ENCODE measurements at regions not wholly inside any gene's neighbourhood (a gene's known extent, or its start where the extent isn't known, plus 50 kb on each side); places are given as distances from the start of the nearest gene placed in this dataset.

- ATAC-seq (peak; percentile 85), DNase-seq (peak in 3 of 4 donors; percentile 29 to 74 (median 66))
- Histone ChIP-seq H3K4me1 (peaks cover 0 to 8% of the 10 kb centered on the region in 2 donors), H3K36me3 (no peaks in the 10 kb centered on the region), H3K4me3 (no peak overlapping the region), H3K27ac (peak overlapping the region; percentile 57 to 73), H3K27me3 (no peaks in the 10 kb centered on the region), H3K9me3 (no peaks in the 10 kb centered on the region)
- no peak for TF ChIP-seq CTCF (IDR thresholded peaks at IDR 0.05)
- intact Hi-C loops (cut with DNase I) = no loop called here
Measured at GRCh38 chr4:159010563-159011260, 92.2 kb upstream of the RAPGEF2 start.

GRCh38 chr4:159012381-159012780 is 90.5 kb upstream of the RAPGEF2 start:
- ATAC-seq (no peak), DNase-seq (no peak)
- TF ChIP-seq CTCF (IDR thresholded peaks at IDR 0.05) = no peak
- no peaks in the 10 kb centered on the region for H3K36me3 ChIP-seq
- H3K9me3 ChIP-seq = no peaks in the 10 kb centered on the region
- no peak overlapping the region for H3K27ac ChIP-seq
- intact Hi-C loops (cut with DNase I) = no loop called here
- no peak overlapping the region for H3K4me3 ChIP-seq
- H3K27me3 ChIP-seq = no peaks in the 10 kb centered on the region
- H3K4me1 ChIP-seq = peaks cover 0 to 8% of the 10 kb centered on the region in 2 donors

- no peak for TF ChIP-seq CTCF (IDR thresholded peaks at IDR 0.05)
- ATAC-seq (no peak), DNase-seq (no peak)
- Histone ChIP-seq H3K36me3 (no peaks in the 10 kb centered on the region), H3K9me3 (no peaks in the 10 kb centered on the region), H3K4me3 (no peak overlapping the region), H3K27me3 (no peaks in the 10 kb centered on the region), H3K27ac (no peak overlapping the region), H3K4me1 (peaks cover 0 to 8% of the 10 kb centered on the region in 2 donors)
- intact Hi-C loops (cut with DNase I) = no loop called here
Measured at GRCh38 chr4:159013692-159014091, 89.2 kb upstream of the RAPGEF2 start.

- Histone ChIP-seq H3K27ac (no peak overlapping the region), H3K27me3 (no peaks in the 10 kb centered on the region), H3K36me3 (no peaks in the 10 kb centered on the region), H3K4me1 (peaks cover 0 to 6% of the 10 kb centered on the region in 2 donors), H3K4me3 (no peak overlapping the region), H3K9me3 (no peaks in the 10 kb centered on the region)
- DNase-seq (no peak), ATAC-seq (no peak)
- no peak for TF ChIP-seq CTCF (IDR thresholded peaks at IDR 0.05)
- intact Hi-C loops (cut with DNase I) = no loop called here
Measured at GRCh38 chr4:159014859-159015258, 88.0 kb upstream of the RAPGEF2 start.

- Histone ChIP-seq H3K4me3 (no peak overlapping the region), H3K27ac (no peak overlapping the region), H3K4me1 (no peaks in the 10 kb centered on the region), H3K9me3 (no peaks in the 10 kb centered on the region), H3K36me3 (no peaks in the 10 kb centered on the region), H3K27me3 (no peaks in the 10 kb centered on the region)
- intact Hi-C loops (cut with DNase I) = no loop called here
- no peak for ATAC-seq
- TF ChIP-seq CTCF (IDR thresholded peaks at IDR 0.05) = no peak
- no peak for DNase-seq
Measured at GRCh38 chr4:159015841-159016240, 87.0 kb upstream of the RAPGEF2 start.
